GM18907 (cell line): ENCODE measurements at regions not wholly inside any gene's neighbourhood (a gene's known extent, or its start where the extent isn't known, plus 50 kb on each side); places are given as distances from the start of the nearest gene placed in this dataset.
"Not testable (repeated sequence)": the region's sequence is repeated elsewhere in the genome, so short reads cannot be mapped to it uniquely, and the experiment has no call there.

Source experiments
- ATAC-seq: cut with Tn5 transposase; IDR thresholded peaks from one replicate; pipeline ENCODE4 v1.9.1; 2021; ENCODE audit warnings: mild to moderate bottlenecking, moderate library complexity; ENCODE audit not compliant: unreplicated experiment

DNA sequence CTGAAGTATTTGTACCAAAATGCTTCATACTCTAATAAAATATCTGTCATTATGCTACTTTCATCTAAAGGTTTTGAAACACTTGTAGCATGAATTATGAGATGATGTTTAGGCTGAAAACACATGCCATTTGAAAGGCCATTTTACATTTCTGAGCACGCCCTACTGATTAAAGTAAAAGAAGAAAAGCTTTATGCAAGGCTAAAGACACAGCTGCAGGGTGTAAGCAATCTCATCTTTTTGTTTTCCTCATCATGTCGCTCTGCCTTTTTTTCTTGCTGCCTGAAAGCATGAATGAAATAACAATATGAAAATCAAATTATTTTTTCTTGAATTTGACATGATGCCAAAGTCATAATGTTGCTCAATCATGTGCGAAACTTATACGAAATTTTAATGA lies 148.6 kb upstream of the ARG1 start:
- no peak for ATAC-seq

DNA sequence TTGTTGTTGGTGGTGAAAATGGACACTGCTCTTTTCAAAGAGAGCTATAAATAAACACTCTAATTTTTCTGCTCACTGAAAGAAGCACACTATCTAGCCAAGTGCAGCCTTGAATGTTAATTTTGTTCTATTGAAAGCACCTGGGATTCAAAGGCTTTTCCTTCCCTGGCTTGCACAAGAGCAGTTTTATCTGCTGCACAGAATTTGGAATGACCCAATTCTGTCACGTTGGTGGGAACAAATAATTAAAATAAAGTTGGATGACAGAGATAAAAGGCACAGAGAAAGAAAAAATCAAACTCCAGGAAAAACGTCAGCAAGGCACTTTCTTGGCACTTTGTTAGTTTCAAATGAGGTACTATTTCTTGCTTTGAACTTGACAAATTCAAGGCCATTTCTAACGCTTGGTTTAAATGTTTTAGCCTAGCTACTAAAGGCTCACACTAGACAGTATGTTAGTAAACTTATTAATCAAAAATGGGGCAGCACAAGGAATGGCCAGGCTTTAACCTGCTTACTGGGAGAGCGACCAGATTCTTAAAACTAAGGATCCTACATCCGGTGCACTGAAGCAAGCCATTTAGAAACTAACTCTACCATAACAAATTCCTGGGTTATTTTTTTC lies 145.5 kb upstream of the ARG1 start:
- ATAC-seq, result no peak

DNA sequence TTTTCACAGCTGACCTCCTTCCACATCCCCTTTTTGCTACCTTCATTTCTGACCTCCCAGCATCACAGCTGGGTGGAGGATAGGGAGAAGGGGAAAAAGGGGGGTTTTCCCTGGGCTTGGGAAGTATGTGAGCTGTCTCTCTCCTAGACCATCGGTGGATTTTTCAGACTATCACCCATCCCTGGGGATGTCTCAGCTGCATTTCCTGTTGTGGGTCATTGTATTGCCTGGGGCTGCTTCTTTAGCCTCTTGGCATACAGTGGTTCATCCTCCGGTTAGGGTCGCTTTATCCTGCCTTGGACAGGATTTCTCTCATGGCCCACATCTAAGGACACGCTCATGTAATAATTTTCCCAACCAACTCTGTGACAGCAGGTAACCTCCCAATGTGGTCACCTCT lies 142.5 kb upstream of the ARG1 start:
- ATAC-seq, result no peak

DNA sequence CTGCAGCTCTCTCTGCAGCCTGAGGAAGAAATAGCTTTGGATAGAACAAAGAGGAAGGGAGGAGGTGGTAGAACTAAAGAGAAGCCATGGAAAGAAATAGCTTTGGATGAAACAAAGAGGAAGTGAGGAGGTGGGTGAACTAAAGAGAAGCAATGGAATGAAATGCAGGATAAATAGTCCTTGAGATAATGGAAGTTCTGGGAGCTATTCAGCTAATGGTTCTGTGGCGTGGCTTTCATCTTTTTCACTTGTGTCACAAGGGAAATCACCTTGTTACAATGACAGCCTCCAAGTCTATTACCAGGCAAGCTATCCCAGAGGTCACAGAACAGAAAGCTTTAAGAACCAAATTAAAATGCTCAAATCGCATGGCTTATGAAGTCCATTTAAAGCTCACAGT lies 141.3 kb upstream of the ARG1 start:
- ATAC-seq, result no peak

DNA sequence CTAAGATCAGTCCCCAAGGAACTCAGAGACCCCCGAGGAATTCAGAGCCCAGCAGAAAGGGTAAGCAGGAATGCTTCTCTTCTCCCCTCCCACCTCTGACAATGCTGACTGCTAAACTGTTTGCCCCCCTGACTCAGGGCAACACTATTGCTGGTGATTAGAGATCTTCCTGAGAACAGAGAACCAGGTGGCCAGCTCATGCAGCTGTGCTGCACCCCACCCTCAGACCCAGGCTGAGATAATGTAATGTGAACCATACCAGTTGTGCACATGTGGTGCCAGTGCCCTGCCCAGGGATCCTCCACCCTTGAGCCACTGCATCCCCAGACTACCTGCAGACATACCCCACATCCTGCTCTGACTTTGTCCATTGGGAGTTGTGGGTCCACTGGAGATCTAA lies 139.1 kb upstream of the ARG1 start:
- no peak for ATAC-seq

DNA sequence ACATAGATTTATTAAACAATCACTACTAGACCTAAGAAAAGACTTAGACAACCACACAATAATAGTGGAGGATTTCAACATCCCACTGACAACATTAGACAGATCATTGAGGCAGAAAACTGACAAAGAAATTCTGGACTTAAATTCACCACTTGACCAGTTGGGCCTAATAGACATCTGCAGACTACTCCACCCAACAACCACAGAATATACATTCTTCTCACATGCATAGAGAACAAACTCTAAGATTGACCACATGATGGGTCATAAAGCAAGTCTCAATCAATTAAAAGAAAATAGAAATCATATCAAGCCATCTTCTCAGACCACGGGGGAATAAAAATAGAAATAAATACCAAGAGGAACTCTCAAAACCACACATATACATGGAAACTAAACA lies 136.7 kb upstream of the ARG1 start:
- no peak for ATAC-seq

DNA sequence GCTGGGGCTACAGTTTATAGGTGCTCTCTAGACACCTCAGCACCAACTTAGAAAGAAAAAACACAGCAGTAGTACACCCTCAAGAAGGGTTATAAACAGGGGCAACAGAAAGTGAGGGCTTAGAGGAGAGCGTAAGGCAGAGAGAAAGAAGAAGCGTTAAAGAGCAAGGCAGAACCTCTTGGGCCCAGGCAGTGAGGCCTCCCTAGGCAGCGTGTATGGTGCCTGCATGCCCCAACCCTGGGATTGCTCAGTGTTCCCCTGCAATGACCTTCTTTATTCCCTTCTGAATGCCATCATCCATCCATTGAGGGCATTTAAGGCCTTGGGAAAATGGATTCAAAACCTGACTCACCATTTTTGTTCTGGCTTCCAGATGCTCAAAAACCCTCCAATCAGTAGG lies 130.0 kb upstream of the ARG1 start:
- no peak for ATAC-seq

DNA sequence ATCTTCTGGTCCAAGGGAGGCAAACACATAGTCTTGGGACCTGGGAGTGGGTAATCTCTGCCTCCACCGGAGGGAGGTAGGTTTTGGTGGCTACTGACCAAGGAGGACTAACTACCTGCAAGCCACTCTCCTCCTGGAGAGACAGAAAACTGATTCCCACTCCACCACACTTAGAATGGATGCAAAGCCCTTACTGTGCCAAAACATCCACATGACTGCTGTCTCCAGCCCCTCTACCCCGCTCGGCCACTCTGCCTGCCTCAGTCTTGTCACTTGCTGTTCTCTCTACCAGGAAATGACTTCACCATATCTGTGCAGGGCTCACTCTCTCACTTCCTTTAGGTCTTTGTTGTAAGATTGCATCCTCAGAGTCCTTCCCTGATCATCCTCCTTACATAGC lies 129.5 kb upstream of the ARG1 start:
- ATAC-seq, result no peak

DNA sequence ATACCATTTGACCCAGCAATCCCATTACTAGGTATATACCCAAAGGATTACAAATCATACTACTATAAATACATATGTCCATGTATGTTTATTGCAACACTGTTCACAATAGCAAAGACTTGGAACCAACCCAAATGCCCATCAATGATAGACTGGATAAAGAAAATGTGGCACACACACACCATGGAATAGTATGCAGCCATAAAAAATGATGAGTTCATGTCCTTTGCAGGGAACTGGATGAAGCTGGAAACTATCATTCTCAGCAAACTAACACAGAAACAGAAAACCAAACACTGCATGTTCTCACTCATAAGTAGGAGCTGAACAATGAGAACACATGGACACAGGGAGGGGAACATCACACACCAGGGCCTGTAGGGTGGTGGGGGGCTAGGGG lies 127.7 kb upstream of the ARG1 start:
- not testable (repeated sequence) for ATAC-seq

DNA sequence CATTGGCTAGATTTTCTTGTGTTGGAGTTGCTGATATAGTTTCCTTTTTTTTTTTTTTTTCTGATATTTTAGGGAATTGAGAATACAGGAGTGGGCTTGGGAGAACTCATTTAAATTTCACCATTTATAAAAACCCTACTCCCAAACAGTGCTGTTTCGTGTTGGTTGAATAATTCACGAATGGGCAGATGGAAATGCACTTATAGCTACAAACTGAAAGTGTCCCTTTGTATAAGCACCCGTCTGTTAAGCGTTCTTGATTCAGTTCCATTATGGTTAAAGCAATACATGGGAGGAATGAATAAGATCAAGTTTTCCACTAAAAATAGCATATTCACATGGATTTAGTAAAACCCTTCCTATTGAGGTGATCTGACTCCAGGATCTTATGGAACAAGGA lies 122.2 kb upstream of the ARG1 start:
- ATAC-seq, result no peak

DNA sequence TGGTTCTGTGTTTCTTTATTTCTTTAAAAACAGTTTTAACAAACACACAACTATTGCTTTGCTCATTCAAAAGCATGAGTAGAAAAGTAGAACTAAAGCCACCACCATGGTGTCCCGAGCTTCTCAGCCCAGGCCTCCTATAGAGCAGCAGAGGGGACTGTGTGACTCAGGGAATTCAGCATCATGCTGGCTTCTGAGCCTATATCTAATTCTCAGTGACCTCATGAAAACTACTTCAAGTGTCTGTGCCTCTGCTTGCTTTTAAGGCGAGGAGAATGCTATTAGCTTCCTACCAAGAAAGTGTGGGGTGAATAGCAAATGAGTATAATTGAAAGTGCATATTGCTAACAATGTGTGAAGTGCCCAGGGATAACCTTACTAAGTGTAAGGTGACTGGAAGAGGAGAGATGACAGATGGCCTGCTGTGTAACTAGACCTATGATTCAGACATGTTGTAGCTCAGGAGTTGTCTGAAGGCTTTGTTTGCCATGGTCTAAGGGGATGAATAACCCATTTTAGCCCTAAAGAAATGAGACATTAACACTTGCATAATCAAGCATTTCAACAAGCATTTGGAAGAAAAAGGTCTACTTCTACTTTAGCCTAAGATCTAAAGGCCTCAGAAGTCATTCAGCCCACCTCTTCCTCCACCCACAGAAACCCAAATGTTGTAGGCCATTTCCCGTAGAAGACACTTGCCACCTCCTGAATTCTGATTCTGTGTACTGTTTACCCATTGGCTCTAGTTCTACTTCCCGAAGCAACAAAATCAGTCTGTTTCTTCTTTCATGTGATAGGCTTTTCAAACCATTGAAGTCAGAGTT lies 121.5 kb upstream of the ARG1 start:
- no peak for ATAC-seq

DNA sequence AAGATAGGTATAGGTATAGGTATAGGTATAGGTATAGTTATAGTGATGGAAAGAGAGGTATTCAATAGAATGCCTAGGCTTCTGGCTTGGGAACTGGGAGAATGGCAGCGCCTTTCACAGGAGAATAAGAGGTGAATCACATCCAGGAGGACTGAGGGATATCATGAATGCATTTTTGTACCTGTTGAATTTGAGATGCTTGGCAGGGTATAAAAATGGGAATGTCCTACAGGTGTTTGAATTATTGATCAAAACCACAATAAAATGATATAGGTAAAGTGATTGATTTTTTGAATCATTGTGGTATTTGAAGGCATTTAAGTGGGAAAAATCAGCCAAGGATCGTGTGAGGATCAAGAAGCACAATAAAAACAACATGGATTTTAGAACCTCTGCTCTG lies 119.2 kb upstream of the ARG1 start:
- no peak for ATAC-seq

DNA sequence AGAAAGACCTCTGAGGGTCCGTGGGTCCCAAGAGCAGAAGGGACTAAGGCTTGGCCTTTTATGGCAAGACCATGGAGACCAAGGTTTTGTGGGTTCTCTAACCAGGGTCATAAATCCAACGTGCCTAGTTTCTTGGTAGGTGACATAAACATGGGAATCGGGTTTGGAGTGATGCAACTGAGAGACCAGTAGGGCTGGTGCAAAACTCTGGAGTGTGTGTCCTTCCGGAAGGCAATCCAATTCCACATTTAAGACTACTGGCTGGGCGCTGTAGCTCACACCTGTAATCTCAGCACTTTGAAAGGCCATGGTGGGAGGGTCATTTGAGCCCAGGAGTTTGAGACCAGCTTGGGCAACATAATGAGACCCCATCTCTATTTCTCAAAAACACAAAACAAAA lies 116.5 kb upstream of the ARG1 start:
- ATAC-seq, result no peak

DNA sequence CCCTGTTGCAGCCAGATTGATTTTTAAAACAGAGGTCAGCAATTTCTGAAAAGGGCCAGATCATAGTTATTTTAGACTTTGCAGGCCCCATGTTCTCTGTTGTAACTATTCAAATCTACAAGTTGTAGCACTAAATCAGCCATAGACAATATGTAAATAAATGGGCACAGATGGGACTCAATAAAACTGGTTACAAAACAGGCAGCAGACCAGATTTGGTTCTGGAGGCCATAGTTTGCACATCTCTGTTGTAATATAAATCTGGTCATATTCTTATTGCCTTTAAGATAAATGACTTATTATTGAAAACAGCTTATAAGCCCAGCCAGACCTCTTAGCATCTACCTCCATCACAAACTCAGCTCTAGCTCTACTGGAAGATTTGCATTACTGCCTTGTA lies 114.0 kb upstream of the ARG1 start:
- no peak for ATAC-seq

DNA sequence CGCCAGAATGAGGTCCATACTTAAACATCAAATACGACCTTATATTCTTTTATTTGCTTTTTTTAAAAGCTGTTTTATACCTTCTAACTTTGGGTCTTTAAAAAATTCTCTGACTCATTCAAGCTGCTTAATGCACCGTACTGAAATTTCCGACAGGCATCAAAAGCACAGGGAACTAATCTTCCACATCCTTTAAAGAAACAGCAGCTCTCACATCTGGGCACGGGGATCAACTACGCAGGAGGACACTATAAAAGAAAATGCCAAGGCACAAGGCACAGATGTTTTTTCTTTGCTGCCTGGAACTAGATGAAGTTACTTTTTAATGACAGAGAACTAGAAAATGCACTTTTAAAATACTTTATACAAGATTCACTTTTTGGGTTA lies 112.4 kb upstream of the ARG1 start:
- ATAC-seq, result no peak

DNA sequence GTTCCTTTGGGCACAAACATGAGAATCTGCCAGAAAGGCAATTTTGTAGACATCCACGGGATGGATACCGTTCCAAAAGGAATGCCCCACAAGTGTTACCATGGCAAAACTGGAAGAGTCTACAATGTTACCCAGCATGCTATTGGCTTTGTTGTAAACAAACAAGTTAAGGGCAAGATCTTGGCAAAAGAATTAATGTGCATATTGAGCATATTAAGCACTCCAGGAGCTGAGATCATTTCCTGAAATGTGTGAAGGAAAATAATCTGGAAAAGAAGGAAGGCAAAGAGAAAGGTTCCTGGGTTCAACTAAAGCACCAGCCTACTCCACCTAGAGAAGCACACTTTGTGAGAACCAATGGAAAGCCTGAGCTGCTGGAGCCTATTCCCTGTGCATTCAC lies 103.9 kb upstream of the ARG1 start:
- no peak for ATAC-seq

DNA sequence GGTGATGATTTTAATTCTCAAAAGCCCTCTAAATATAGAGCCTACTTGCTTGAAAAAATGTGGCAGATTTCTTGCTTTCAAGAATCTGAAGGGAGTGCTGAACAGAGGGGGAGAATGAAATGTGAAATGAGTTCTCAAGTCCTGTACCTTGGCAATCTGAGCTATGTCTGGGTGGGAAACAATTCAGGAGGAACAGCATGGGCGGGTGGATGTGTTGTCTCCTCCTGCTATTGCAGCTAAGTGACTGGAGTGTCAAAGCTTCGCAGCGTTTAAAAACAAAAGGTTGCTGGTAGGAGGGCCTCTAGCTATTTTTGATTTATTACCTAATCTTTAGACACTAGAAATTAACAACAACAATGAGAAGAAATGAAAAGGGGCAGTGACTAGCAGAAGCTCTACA lies 102.5 kb upstream of the ARG1 start:
- no peak for ATAC-seq

DNA sequence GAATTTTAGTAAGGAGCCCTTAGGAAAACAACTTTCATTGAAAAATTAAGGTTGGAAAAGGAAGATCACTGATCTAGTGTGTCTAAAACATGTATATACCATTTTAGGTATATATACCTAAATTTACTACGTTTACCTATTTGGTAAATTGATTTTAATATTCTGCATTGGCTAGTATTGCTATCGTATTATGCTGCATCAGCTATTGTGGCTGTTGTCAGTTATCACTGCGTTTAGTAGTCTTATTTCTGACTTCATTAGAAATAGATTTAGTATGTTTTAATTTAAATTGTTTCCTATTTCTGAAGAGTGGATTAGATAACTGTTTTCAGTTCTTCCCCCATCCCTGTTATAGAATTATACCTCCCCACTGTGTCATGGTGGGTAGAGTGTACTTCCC lies 101.7 kb upstream of the ARG1 start:
- ATAC-seq, result no peak

DNA sequence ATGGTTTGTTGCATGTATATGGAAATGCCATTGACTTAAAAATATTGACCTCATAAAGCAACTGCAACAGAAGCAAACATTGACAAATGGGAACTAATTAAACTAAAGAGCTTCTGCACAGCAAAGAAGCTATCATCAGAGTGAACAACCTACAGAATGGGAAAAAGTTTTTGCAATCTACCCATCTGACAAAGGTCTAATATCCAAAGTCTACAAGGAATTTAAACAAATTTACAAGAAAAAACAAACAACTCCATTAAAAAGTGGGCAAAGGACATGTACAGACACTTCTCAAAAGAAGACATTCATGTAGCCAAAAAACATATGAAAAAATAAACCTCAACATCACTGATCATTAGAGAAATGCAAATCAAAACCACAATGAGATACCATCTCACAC lies 99.7 kb upstream of the ARG1 start:
- not testable (repeated sequence) for ATAC-seq

DNA sequence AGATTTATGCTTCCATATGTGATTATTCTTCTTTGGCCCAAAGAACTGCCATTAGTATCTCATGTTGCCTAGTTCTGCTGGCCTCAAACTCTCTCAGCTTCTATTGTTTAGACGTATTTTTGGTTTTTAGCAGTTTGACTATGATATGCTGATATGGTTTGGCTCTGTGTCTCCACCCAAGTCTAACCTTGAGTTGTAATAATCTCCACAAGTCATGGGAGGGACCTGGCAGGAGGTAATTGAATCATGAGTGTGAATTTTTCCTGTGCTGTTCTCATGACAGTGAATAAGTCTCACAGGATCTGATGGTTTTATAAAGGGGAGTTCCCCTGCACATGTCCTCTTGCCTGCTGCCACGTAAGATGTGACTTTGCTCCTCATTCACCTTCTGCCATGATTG lies 96.7 kb upstream of the ARG1 start:
- no peak for ATAC-seq

DNA sequence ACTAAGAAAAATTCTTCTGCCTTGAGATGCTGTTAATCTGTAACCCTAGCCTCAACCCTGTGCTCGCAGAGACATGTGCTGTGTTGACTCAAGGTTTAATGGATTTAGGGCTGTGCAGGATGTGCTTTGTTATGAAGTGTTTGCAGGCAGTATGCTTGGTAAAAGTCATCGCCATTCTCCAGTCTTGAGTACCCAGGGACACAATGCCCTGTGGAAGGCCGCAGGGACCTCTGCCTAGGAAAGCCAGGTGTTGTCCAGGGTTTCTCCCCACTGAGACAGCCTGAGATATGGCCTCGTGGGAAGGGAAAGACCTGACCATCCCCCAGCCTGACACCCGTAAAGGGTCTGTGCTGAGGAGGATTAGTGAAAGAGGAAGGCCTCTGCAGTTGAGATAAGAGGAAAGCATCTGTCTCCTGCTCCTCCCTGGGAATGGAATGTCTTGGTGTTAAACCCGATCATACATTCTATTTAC lies 94.2 kb upstream of the ARG1 start:
- not testable (repeated sequence) for ATAC-seq

DNA sequence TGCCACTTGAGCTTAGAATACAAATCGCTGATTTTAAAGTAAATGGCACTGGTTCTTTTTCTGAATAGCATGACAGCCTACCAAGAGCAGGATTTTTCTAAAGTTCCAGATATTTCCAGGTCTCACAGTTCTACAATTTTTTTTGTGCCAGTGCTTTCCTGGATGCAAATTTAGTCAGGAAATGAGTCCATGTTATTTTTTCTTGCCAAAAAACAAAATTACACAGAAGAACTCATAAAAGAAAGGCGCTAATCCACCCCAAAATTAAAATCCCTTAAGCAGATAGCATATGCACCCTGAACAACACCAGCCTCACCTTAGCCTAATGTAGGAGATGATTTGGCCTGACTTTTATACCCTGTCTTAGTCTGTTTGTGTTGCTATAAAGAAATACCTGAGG lies 86.4 kb upstream of the ARG1 start:
- ATAC-seq, result no peak

DNA sequence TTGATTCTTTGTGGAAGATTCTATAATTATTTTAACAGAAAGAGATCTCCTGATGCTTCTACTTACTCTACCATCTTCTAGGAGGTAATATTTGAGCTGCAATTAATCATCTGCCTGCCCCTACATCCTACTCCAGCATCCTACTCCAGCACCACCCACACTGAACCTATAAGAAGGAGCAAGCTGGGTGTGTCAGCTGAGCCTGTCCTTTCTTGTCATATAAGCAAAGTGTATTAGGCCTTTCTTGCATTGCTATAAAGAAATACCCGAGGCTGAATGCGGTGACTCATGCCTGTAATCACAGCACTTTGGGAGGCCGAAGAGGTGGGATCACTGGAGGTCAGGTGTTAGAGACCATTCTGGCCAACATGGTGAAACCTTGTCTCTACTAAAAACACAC lies 84.2 kb upstream of the ARG1 start:
- no peak for ATAC-seq
